ENCODE measurements at regions not wholly inside any gene's neighbourhood (a gene's known extent, or its start where the extent isn't known, plus 50 kb on each side); places are given as distances from the start of the nearest gene placed in this dataset.
"Not testable (repeated sequence)": the region's sequence is repeated elsewhere in the genome, so short reads cannot be mapped to it uniquely, and the experiment has no call there.

DNA sequence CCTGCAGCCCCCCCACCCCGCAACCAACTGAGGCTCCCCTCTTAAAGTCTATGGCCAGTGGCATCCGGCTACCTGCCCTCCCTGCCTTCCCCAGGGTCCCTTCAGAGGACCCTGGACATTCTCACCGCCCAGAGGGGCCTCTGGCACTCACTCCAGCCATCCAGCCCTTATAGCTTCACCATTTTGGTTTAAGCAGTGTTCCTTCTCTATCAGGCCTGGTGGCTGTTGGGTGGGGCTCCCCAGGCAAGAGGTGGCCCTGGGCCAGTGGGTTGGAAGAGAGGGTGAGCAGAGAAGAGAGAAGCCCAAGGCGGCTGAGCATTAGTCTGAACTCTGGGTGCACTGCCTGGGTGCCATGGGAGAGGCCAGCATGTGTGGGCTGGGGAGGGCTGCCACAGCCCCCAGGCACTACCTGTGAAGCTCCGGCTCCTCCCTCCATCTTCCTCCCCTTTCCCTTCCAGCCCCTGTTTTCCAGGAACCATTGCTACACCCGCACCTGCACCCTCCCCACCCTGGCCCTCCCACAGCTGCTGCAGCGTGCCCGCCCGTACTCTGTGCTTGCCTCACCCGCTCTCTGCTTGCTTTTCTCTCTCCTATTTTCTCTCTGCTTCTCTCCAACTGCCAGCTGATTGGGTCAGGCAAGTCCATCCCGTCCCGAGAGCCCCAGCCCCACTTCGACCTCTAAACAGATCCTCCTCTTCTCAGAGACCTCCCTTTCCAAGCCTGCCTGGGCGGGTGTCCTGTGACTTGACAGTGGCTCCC, 168.2 kb downstream of the TBC1D2B start:
- no peak for DNase-seq

DNA sequence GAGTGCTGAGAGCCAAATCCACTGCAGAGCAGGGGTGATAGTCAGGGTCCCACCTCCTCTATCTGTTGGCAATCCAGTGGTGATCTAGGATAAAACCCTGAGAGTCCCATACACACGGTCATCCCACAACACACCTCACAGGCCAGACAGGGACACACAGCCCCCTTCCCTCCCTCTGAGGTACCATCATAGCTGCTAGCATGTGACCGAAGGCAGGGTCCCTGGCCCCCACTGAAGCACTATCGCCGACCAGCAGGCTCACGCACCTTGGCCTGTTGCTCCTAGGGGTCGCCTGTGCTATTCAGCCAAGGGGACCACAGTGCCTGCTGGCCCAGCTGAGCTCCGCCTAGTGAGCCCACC, 168.8 kb downstream of the TBC1D2B start:
- DNase-seq: not testable (repeated sequence)

DNA sequence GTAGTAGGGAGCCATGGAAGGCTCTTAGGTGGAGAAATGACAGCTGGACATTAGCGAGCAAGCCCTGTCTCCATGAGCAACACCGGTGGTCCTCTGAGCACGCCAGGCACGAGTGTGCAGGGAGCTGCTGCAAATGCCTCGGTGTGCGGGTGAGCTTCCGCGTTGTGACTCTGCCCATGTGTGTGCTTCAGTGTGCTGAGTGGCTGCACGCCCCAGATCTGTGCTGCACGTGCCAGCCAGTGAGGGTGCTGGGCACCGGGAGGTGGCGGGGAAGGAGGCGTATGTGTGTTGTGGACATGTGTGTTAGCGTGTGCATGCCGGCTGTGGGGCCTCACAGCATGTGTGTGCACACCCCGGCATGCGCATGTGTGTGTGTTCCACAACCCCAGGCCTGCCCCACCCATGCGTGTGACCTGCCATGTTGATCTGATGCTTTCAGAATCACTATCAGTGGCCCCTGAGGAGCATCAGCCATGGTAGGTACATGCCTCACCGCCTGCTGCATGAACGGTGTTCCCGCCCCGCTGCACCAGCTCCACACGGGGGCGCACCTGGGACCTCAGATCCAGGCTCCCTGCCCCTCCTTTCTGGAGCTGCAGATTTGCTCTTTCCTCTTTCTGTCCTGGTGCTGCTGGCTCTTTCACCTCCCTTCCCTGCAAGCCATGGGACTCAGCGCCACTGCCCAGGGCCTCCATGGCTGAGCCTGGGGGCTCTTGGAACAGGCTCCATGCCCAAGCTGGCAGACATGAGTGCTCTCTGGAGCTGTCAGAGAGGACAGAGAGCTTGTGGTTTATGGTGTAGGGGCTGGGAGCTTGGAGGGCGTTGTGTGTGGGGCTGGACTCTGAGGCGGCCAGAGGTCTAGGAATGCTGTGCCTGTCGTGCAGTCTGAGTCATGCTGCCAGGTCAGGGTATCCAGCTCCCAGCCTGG, 169.4 kb downstream of the TBC1D2B start:
- peak; percentile 25 to 62 for DNase-seq

DNA sequence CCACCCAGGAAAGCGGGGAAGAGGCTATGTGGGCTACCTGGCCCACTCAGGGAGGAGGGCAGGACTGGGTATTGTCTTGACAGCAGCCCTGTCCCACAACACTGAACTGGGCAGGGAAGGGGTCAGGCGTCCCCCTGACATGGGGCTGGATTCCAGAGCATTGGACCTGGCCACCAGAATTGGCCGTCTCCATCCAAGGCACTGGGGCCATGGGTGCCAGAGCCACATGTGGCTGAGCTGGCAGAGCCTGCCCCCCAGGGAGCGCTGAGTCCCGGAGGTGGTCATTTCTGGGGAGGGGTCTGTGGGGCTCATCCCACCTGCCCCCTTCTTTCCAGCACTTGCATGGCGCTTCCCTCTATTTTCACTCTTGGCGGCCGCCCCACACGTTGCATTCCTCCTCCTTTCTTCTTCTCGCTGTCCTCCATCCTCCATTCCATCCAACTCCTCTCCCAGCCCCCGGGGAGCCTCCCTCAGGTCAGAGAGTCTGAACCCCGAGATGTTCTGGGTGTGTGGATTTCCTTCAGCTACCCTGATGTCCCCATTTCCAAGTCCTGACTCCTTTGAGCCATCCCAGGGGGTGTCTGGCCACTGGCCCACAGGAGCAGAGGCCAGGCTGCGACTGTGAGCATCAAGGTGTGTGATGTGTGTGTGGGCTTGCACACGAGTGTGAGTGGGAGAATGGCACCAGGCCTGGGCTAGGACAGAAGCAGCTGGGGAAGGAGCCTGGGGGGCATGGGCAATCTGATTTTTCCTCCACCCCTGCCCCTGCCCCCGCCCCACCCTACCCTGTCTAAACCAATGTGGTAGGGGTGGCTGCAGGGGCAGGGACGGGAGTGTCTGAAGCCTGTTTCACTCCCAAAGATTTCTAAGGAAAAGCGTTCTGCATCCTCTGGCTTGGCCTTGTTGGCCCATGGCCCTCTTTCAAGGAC, 171.2 kb downstream of the TBC1D2B start:
- DNase-seq: not testable (repeated sequence)

DNA sequence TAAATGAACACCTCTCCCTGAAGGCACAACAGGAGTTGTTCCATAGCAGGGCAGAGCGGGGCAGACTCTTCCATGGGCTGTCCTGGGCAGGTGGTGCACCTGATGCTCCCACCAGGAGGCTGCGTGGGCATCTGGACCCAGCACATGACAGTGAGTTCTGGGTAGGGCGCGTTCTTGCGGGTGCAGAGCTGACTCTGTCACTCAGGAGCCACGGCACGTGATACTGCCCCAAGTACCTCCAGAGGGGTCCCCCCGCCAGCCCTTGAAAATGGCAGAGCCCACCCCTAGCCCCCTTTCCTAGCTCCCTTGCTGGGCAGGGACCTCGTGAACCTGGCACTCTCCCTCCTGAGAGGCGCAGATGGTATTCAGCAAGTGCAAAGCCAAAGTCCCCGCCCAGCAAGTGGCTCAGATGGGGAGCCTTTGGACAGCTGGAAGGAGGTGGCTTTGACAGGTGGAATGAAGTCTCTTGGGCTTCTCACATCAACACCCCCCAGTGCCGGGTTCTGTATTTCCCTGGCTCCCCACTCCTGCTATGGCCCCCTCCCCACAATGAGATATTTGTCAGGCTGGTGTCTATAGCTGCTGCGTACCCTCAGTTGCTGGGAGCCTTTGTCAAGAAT, 172.1 kb downstream of the TBC1D2B start:
- no peak for DNase-seq

DNA sequence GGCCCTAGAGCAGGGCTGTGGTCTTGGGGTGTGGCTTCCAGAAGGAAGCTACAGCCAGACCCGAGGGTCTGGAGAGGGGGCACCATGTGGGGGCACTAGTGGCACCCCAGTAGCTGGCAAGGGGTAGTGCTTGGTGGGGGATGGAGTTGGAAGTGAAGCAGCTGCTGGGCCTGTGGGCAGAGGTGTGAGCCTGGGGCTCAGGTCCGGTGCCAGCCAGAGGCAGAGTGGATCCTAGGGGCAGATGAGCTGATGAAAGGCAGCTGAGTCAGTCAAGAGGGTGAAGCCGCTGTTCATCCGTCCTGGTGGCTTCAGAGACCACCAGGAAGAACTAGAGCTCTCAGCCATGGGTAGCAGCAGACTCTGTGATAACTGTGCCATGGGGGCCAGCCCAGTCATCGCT, 172.6 kb downstream of the TBC1D2B start:
- no peak for DNase-seq

DNA sequence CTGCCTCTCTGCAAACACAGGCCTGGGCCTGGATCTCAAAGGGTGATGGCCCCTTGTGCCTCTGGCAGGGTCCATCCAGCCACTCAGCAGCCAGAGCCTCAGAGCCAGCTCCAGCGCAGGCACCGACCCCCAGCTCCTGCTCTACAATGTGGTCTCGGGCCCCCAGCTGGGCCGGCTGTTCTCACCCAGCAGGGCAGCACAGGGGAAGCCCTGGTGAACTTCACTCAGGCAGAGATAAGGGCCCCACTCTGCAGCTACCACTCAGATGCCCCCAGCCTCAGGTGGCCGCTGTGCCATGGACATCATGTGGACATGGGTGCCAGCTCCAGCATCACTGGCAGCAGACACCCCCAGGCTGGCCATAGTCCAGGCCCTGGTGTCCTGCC, 173.1 kb downstream of the TBC1D2B start:
- DNase-seq: no peak

DNA sequence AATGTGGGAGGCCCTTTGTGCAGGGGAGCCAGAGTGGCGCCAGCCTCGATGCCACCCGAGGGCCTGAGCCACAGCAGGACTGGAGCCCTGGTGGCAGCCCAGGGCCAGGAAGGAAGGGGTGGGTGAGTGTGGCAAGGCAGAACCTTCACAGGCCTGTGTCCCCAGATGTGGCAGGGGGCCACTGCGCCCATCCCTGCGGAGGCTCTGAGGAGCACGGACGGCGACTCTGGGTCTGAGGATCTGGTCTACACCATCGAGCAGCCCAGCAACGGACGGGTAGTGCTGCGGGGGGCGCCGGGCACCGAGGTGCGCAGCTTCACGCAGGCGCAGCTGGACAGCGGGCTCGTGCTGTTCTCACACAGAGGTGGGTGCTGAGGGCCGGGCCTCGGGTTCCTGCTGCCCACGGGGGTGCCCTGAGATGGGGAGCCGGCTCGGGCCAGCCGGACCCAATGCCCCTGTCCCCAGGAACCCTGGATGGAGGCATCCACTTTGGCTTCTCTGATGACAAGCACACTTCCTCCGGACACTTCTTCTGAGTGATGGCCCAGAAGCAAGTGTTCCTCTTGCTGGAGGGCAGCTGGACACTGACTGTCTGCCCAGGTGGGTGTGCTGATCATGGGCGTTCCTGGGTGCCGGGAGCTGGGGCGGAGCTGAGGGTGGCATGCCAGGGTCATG, 173.6 kb downstream of the TBC1D2B start:
- DNase-seq: not testable (repeated sequence)

DNA sequence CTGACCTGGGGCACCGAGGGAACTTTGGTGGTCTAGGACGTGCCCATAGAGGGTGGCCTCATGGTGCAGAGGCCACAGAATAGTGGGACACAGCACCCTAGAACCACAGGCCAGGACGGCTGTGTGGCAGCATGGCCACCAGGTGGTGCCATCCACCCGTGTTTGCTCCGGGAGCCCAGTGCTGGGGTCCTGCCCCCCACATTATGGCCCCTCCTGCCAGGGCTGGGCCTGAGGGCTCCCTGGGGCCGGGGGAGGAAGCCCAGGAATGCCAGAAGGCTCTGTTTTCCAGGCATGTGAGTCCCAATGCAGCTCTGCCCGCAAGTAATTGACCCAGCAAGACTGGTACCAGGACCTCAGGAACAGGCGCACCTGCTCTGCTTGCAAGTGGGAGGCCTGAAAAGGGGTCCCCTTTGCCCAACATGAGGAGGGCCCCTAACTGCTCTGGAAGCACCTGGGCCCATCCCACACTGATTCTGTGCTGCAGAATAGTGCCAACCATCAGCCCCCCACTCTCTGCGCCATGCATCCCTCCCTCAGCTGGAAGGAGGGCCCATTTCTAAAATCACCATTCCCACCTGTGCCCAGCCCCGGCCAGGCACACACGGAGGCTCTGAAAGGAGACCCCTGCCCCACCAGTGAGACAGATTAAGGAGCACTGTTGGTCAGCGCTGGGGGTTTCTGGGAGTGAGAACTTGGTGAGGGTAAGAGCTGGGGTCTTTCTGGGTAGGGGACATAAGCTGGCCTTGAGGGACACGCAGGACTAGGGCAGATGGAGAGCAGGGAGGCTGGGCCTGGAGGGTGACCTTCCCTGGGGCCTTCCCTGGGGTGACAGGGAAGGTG, 174.4 kb downstream of the TBC1D2B start:
- DNase-seq: peak in 1 of 2 experiments; percentile 13

DNA sequence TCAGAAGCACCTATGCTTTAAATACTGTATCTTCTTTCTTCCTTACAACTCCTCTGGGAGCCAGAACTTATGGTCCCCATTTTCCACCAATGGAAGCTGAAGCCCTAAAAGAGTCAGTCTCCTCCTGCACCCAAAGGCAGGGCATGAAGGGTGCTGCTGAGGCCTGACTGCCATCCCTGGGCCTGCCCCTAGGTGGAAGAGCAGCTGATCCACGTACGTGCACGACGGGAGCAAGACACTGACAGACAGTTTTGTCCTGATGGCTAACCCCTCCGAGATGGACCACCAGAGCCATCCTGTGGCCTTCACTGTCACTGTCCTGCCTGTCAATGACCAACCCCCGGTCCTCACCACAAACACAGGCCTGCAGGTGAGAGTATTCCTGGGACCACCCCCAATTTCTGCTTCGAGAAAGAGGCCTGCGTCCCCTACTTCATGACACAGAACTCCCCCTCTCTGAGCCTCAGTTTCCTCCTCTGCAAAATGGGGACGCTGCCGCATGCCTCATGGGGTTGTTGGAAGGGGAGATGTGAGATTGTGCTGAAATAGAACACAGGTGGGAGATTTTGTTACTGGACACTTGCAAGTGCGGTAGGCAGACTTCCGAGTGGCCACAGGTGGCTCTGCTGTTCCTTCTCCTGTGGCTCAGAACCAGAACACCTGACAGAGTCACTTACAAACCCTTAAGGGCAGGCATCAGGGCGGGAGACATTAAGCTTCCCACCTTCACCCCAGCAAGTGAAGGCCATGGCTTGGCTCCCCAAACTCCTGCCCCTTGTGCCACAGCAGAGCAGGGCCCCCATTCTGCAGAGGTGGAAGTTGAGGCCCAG, 175.4 kb downstream of the TBC1D2B start:
- DNase-seq: no peak

DNA sequence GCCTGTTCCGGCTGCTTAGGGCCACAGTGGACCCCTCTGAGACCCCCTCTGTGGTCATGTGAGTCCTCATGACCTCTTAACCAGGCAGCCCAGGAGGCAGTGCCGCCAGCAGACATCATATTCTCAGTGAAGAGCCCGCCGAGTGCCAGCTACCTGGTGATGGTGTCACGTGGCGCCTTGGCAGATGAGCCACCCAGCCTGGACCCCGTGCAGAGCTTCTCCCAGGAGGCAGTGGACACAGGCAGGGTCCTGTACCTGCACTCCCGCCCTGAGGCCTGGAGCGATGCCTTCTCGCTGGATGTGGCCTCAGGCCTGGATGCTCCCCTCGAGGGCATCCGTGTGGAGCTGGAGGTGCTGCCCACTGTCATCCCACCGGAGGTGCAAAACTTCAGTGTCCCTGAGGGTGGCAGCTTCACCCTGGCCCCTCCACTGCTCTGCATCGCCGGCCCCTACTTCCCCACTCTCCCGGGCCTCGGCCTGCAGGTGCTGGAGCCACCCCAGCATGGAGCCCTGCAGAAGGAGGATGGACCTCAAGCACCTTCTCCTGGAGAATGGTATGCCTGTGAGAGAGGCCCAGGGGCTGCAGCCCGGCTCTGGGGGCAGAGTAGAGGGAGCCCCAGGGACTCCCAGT, 176.1 kb downstream of the TBC1D2B start:
- DNase-seq: no peak

DNA sequence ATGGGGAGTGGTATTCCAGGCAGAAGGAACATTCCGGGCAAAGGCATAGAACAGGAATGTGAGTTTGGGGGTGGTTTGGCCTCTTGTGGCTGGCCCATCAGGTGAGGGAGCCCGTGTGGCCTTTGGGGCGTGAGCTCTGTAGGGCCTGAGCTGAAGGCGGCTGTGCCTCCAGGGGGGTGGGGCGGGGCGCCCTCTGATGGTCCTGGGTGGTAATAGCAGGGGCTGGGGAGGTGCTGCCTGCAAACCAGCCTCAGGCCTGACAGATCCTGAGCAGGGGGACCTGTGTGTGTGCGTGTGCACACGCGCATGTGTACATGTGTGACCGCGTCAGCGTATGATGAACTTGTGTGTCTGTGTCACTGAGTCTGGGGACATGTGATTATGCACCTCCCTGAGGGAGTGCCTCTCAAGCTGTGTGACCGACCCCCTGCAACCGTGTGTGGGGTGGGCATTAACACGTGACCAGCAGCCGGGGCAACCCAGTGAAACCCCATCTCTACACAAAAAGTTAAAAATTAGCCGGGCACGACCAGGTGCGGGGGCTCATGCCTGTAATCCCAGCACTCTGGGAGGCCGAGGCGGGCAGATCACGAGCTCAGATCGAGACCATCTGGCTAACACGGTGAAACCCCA, 177.1 kb downstream of the TBC1D2B start:
- peak; percentile 12 to 41 for DNase-seq

DNA sequence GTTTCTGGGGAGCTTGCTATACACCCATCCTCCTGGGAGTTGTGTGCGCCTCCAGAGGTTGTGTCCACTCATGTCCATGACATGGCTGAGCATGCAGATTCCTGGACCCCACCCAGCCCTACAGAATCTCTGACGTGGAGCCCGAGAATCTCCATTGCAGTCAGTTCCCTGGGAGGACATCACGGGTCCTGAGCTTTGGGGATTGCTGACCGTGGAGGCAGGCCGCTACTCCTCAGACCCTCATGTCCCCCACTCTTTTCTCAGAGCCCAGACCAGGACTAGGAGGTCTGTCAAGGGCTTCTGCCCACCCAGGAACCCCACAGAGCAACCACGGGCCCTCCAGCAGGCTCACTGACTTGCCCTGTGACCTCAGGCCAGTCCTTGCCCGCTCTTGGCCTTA, 177.7 kb downstream of the TBC1D2B start:
- DNase-seq: not testable (repeated sequence)

DNA sequence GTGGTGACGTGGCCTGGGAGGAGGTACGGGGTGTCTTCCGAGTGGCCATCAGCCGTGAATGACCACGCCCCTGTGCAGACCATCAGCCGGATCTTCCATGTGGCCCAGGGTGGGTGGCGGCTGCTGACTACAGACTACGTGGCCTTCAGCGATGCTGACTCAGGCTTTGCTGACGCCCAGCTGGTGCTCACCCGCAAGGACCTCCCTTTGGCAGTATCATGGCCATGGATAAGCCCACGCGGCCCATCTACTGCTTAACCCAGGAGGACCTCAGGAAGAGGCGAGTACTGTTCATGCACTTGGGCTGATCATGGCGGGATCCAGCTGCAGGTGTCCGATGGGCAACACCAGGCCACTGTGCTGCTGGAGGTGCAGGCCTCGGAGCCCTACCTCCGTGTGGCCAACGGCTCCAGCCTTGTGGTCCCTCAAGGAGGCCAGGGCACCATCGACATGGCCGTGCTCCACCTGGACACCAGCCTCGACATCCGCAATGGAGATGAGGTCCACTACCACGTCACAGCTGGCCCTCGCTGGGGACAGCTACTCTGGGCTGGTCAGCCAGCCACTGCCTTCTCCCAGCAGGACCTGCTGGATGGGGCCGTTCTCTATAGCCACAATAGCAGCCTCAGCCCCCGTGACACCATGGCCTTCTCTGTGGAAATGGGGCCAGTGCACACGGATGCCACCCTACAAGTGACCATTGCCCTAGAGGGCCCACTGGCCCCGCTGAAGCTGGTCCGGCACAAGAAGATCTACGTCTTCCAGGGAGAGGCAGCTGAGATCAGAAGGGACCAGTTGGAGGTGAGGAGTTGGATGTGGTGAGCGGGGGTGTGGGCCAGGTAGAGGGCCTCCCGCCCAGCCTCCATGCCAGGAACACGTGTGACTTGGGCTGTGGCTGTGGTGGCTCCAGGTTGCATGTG, 178.4 kb downstream of the TBC1D2B start:
- no peak for DNase-seq

DNA sequence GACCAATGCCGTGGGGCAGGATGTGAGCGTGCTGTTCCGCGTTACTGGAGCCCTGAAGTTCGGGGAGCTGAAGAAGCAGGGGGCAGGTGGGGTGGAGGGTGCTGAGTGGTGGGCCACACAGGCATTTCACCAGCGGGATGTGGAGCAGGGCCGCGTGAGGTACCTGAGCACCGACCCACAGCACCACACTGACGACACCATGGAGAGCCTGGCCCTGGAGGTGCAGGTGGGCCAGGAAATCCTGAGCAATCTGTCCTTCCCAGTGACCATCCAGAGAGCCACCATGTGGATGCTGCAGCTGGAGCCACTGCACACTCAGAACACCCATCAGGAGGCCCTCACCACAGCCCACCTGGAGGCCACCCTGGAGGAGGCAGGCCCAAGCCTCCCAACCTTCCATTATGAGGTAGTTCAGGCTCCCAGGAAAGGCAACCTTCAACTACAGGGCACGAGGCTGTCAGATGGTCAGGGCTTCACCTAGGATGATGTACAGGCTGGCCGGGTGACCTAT, 179.6 kb downstream of the TBC1D2B start:
- DNase-seq: no peak

DNA sequence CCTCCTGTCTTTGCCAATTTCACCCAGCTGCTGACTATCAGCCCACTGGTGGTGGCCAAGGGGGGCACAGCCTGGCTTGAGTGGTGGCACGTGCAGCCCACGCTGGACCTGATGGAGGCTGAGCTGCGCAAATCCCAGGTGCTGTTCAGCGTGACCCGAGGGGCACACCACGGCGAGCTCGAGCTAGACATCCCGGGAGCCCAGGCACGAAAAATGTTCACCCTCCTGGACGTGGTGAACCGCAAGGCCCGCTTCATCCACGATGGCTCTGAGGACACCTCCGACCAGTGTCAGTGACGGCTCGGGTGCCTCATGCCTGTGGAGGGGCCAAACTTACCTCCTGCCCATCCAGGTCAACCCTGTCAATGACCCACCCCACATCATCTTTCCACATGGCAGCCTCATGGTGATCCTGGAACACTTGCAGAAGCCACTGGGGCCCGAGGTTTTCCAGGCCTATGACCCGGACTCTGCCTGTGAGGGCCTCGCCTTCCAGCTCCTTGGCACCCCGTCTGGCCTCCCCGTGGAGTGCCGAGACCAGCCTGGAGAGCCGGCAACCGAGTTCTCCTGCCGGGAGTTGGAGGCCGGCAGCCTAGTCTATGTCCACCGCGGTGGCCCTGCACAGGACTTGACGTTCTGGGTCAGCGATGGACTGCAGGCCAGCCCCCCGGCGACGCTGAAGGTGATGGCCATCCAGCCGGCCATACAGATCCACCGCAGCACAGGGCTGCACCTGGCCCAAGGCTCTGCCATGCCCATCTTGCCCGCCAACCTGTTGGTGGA, 180.2 kb downstream of the TBC1D2B start:
- not testable (repeated sequence) for DNase-seq

Data from stimulated activated CD4-positive, alpha-beta T cell treated with anti-CD3 and anti-CD28 coated beads, Interleukin-4, amount 100 ng/mL, for 4 hours (primary cell).